ENCODE measurements at regions not wholly inside any gene's neighbourhood (a gene's known extent, or its start where the extent isn't known, plus 50 kb on each side); places are given as distances from the start of the nearest gene placed in this dataset.

DNA sequence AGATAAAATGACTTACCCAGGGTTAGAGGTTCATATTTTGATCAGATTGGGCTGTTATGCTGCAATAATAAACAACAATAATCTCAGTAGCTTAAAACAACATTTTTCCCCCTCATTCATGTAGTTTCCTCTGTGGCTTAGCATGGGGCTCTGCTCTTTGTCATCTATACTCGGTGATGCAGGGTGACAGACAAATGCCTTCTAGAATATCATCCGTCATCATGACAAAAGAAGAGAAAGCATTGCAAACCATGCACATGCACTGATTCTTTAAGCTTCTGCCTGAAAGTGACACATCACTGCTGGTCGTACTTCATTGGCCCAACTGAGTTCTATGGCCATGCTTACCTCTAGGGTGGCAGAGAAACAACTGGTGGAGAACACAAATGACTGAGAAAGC, 58.8 kb upstream of the MAMDC2 start:
- Histone ChIP-seq H3K27ac (replicated peaks) (no peak overlapping the region), H3K27me3 (ENCODE audit: insufficient read depth, poor library complexity, severe bottlenecking) (peaks cover 1% of the 10 kb centered on the region), H3K4me3 (replicated peaks; ENCODE audit: insufficient read depth, low read length) (no peak overlapping the region)
- no peak for TF ChIP-seq GABPA (IDR thresholded peaks at IDR 0.05; ENCODE audit: low read depth)
- TF ChIP-seq SPI1 (IDR thresholded peaks at IDR 0.05; ENCODE audit: borderline replicate concordance, low read depth): no peak
- TF ChIP-seq, protein P1, sequence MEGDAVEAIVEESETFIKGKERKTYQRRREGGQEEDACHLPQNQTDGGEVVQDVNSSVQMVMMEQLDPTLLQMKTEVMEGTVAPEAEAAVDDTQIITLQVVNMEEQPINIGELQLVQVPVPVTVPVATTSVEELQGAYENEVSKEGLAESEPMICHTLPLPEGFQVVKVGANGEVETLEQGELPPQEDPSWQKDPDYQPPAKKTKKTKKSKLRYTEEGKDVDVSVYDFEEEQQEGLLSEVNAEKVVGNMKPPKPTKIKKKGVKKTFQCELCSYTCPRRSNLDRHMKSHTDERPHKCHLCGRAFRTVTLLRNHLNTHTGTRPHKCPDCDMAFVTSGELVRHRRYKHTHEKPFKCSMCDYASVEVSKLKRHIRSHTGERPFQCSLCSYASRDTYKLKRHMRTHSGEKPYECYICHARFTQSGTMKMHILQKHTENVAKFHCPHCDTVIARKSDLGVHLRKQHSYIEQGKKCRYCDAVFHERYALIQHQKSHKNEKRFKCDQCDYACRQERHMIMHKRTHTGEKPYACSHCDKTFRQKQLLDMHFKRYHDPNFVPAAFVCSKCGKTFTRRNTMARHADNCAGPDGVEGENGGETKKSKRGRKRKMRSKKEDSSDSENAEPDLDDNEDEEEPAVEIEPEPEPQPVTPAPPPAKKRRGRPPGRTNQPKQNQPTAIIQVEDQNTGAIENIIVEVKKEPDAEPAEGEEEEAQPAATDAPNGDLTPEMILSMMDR (IDR thresholded peaks at IDR 0.05; ENCODE audit: insufficient read depth, low read length): no peak
- TF ChIP-seq, protein P2, sequence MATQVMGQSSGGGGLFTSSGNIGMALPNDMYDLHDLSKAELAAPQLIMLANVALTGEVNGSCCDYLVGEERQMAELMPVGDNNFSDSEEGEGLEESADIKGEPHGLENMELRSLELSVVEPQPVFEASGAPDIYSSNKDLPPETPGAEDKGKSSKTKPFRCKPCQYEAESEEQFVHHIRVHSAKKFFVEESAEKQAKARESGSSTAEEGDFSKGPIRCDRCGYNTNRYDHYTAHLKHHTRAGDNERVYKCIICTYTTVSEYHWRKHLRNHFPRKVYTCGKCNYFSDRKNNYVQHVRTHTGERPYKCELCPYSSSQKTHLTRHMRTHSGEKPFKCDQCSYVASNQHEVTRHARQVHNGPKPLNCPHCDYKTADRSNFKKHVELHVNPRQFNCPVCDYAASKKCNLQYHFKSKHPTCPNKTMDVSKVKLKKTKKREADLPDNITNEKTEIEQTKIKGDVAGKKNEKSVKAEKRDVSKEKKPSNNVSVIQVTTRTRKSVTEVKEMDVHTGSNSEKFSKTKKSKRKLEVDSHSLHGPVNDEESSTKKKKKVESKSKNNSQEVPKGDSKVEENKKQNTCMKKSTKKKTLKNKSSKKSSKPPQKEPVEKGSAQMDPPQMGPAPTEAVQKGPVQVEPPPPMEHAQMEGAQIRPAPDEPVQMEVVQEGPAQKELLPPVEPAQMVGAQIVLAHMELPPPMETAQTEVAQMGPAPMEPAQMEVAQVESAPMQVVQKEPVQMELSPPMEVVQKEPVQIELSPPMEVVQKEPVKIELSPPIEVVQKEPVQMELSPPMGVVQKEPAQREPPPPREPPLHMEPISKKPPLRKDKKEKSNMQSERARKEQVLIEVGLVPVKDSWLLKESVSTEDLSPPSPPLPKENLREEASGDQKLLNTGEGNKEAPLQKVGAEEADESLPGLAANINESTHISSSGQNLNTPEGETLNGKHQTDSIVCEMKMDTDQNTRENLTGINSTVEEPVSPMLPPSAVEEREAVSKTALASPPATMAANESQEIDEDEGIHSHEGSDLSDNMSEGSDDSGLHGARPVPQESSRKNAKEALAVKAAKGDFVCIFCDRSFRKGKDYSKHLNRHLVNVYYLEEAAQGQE (IDR thresholded peaks at IDR 0.05; ENCODE audit: insufficient replicate concordance, low read depth): no peak
- TF ChIP-seq POLR2AphosphoS5 (IDR thresholded peaks at IDR 0.05; ENCODE audit: low read depth): no peak
- no peak for DNase-seq (ENCODE audit: low read depth in 1 of 2, low spot score in 1 of 2)

DNA sequence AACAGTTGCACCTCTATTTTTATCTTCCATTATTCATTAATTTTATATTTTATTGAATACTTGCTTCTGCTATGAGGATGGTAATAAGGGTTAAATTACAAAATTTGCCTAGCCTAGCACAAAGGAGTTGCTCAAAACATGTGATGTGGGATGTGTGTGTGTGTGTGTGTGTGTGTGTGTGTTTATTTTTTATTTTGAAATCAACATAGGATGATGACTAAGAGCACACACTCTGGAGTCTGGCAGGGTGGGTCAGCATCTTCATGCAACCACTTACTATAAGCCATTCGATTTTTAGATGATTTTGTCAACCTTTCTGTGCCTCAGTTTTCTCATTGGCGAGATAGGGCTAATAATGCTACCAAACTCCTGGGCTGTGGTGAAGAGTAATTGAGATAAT, 57.7 kb upstream of the MAMDC2 start:
- Histone ChIP-seq H3K4me3 (replicated peaks; ENCODE audit: insufficient read depth, low read length) (no peak overlapping the region), H3K27ac (replicated peaks) (no peak overlapping the region), H3K27me3 (ENCODE audit: insufficient read depth, poor library complexity, severe bottlenecking) (no peaks in the 10 kb centered on the region)
- DNase-seq (ENCODE audit: low read depth in 1 of 2, low spot score in 1 of 2): no peak
- TF ChIP-seq POLR2AphosphoS5 (IDR thresholded peaks at IDR 0.05; ENCODE audit: low read depth): no peak
- TF ChIP-seq, protein P2 (IDR thresholded peaks at IDR 0.05; ENCODE audit: insufficient replicate concordance, low read depth): no peak
- TF ChIP-seq, protein P1 (IDR thresholded peaks at IDR 0.05; ENCODE audit: insufficient read depth, low read length): no peak
- TF ChIP-seq GABPA (IDR thresholded peaks at IDR 0.05; ENCODE audit: low read depth): no peak
- TF ChIP-seq SPI1 (IDR thresholded peaks at IDR 0.05; ENCODE audit: borderline replicate concordance, low read depth): no peak

DNA sequence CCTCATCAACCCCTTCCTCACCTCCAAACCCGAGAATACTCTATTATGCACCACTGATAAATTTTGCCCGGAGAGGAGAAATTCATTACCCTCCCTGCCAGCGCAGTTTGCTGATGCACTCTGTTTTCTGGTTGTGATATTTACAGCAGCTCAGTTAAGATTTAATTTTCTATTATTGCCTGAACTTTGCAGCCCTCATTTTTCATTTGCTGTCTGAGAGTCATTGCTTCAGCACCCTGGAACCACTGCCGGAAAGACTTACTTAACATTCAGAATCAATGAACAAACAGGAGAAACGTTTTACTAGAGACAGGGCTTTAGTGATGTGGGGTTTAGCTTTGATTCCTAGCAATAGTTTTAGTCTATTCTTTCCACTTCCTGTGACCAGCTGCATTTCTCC, 56.7 kb upstream of the MAMDC2 start:
- DNase-seq (ENCODE audit: low read depth in 1 of 2, low spot score in 1 of 2): no peak
- Histone ChIP-seq H3K27me3 (ENCODE audit: insufficient read depth, poor library complexity, severe bottlenecking) (no peaks in the 10 kb centered on the region), H3K4me3 (replicated peaks; ENCODE audit: insufficient read depth, low read length) (no peak overlapping the region), H3K27ac (replicated peaks) (no peak overlapping the region)
- TF ChIP-seq GABPA (IDR thresholded peaks at IDR 0.05; ENCODE audit: low read depth) (no peak), POLR2AphosphoS5 (IDR thresholded peaks at IDR 0.05; ENCODE audit: low read depth) (no peak), SPI1 (IDR thresholded peaks at IDR 0.05; ENCODE audit: borderline replicate concordance, low read depth) (no peak)
- TF ChIP-seq, protein P2 (IDR thresholded peaks at IDR 0.05; ENCODE audit: insufficient replicate concordance, low read depth): no peak
- TF ChIP-seq, protein P1 (IDR thresholded peaks at IDR 0.05; ENCODE audit: insufficient read depth, low read length): no peak
